Neural cell (in vitro differentiated cells): ENCODE measurements at regions not wholly inside any gene's neighbourhood (a gene's known extent, or its start where the extent isn't known, plus 50 kb on each side); places are given as distances from the start of the nearest gene placed in this dataset.

Experiments used
- CTCF ChIP-seq: fragments of 450-650 bp; IDR thresholded peaks from 2 replicates; pipeline ENCODE4 v1.5.1; 2014; ENCODE audit warnings: antibody characterized with exemption, mild to moderate bottlenecking, moderate library complexity; ENCODE audit not compliant: poor library complexity, severe bottlenecking
- EP300 ChIP-seq: fragments of 450-650 bp; conservative IDR thresholded peaks from 2 replicates; pipeline ENCODE4 v1.6.1; 2014; ENCODE audit warnings: antibody characterized with exemption, mild to moderate bottlenecking, moderate library complexity; ENCODE audit not compliant: poor library complexity, severe bottlenecking
- EZH2 ChIP-seq: fragments of 200-600, 300-800 bp; shearing (Covaris generic), sonication (generic); IDR thresholded peaks from 2 replicates; pipeline ENCODE4 v1.6.1; 2014; ENCODE audit warnings: antibody characterized with exemption, low read length, borderline replicate concordance, mild to moderate bottlenecking; ENCODE audit not compliant: insufficient read depth, poor library complexity, severe bottlenecking
- MXI1 ChIP-seq: fragments of 450-650 bp; conservative IDR thresholded peaks from 2 replicates; pipeline ENCODE4 v1.6.1; 2014; ENCODE audit warnings: antibody characterized with exemption, mild to moderate bottlenecking; ENCODE audit not compliant: poor library complexity, severe bottlenecking
- POLR2AphosphoS5 ChIP-seq: IDR thresholded peaks from 2 replicates; pipeline ENCODE4 v1.6.1; 2012
- TAF1 ChIP-seq: IDR thresholded peaks from 2 replicates; pipeline ENCODE4 v1.6.1; 2012; ENCODE audit warnings: low read depth

- TF ChIP-seq CTCF (no peak), EZH2 (no peak), MXI1 (no peak), EP300 (no peak), POLR2AphosphoS5 (no peak), TAF1 (no peak)
Measured at GRCh38 chr13:79628463-79628862, 147.5 kb downstream of the NDFIP2 start.
